Loucy (cell line): ENCODE measurements at regions not wholly inside any gene's neighbourhood (a gene's known extent, or its start where the extent isn't known, plus 50 kb on each side); places are given as distances from the start of the nearest gene placed in this dataset.
A peak's percentile ranks its signal among the peaks of the same experiment; 100 is the strongest.

Source experiments
- H2AFZ ChIP-seq: fragments of 200-600 bp; sonication (generic); 2 replicates; pipeline ENCODE4 v1.6.0; 2016; ENCODE audit warnings: antibody characterized with exemption, mild to moderate bottlenecking, low read length, moderate library complexity
- H3F3A ChIP-seq: fragments of 200-600 bp; 2 replicates; pipeline ENCODE4 v1.6.0; 2016; ENCODE audit warnings: antibody characterized with exemption, low read depth, mild to moderate bottlenecking
- H3K27me3 ChIP-seq: fragments of 200-600 bp; sonication (generic); 2 replicates; pipeline ENCODE4 v1.6.1; 2014; ENCODE audit warnings: low read length, mild to moderate bottlenecking; ENCODE audit not compliant: insufficient read depth, poor library complexity, severe bottlenecking
- H3K36me3 ChIP-seq: fragments of 200-600 bp; sonication (generic); 2 replicates; pipeline ENCODE4 v1.6.1; 2016; ENCODE audit warnings: low read length; ENCODE audit not compliant: insufficient read depth
- H3K4me1 ChIP-seq: fragments of 200-600 bp; sonication (generic); 2 replicates; pipeline ENCODE4 v1.5.1; 2014; ENCODE audit warnings: low read length, mild to moderate bottlenecking; ENCODE audit not compliant: insufficient read depth, poor library complexity, severe bottlenecking
- H3K4me2 ChIP-seq: fragments of 200-600 bp; sonication (generic); 2 replicates; pipeline ENCODE4 v1.6.0; 2014; ENCODE audit warnings: antibody characterized with exemption, low read length, low read depth, mild to moderate bottlenecking; ENCODE audit not compliant: poor library complexity, severe bottlenecking
- H3K4me3 ChIP-seq: fragments of 200-600 bp; sonication (generic); 2 replicates; pipeline ENCODE4 v1.5.1; 2014; ENCODE audit warnings: low read length, mild to moderate bottlenecking, mixed read lengths; ENCODE audit not compliant: poor library complexity, severe bottlenecking
- H3K79me2 ChIP-seq: fragments of 200-600 bp; sonication (generic); 2 replicates; pipeline ENCODE4 v1.6.1; 2014; ENCODE audit warnings: low read length; ENCODE audit not compliant: insufficient read depth
- H3K9ac ChIP-seq: fragments of 200-600 bp; sonication (generic); 2 replicates; pipeline ENCODE4 v1.6.0; 2014; ENCODE audit warnings: mild to moderate bottlenecking, low read depth, low read length, moderate library complexity; ENCODE audit not compliant: poor library complexity, severe bottlenecking
- H3K9me2 ChIP-seq: fragments of 200-600 bp; sonication (generic); replicated peaks from 2 replicates; pipeline ENCODE4 v1.6.1; 2016; ENCODE audit warnings: low read depth, low read length, mixed read lengths
- H3K9me3 ChIP-seq: fragments of 200-600 bp; sonication (generic); 2 replicates; pipeline ENCODE4 v1.6.1; 2014; ENCODE audit warnings: mild to moderate bottlenecking, antibody characterized with exemption, low read length, low read depth; ENCODE audit not compliant: insufficient read depth
- H4K20me1 ChIP-seq: fragments of 200-600 bp; sonication (generic); 2 replicates; pipeline ENCODE4 v1.6.0; 2014; ENCODE audit warnings: antibody characterized with exemption, low read length, mild to moderate bottlenecking; ENCODE audit not compliant: insufficient read depth, poor library complexity, severe bottlenecking
- CTCF ChIP-seq: fragments of 200-600 bp; sonication (generic); conservative IDR thresholded peaks from 2 replicates; pipeline ENCODE4 v1.5.1; 2014; ENCODE audit warnings: mild to moderate bottlenecking, antibody characterized with exemption, low read length
- EZH2phosphoT487 ChIP-seq: fragments of 200-600 bp; IDR thresholded peaks from 2 replicates; pipeline ENCODE4 v1.6.1; 2018; ENCODE audit warnings: antibody characterized with exemption, mild to moderate bottlenecking, moderate library complexity, borderline replicate concordance

DNA sequence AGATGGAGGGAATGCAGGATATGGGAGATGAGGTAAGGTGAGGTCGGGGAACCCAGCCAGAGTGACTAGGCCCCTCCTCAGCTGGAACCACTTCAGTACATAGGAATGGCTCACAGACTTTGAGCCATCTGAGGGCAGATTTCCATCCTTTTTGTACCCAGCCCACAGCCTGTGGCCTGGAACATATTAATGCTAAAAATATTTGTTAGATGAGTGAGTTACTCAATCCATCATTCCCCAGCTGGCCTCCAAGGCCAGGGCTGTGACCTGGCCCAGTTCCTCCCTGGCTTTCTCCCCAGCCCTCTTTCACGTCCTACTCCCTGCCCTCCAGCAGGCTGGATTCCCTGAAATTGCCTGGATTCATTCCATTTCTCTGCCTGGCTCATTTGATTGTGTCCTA lies 57.2 kb upstream of the PRDM11 start:
- Histone ChIP-seq H3K27me3 (no peaks in the 10 kb centered on the region), H4K20me1 (no peaks in the 10 kb centered on the region), H2AFZ (no peak overlapping the region), H3K9ac (no peak overlapping the region), H3K4me1 (peaks cover 61% of the 10 kb centered on the region), H3K9me2 (no peaks in the 10 kb centered on the region), H3K79me2 (no peaks in the 10 kb centered on the region), H3K4me3 (no peak overlapping the region), H3F3A (peaks cover 13% of the 10 kb centered on the region; the same call in 1 of the 2 replicates), H3K36me3 (no peaks in the 10 kb centered on the region), H3K4me2 (no peak overlapping the region), H3K9me3 (no peaks in the 10 kb centered on the region)
- TF ChIP-seq CTCF (no peak), EZH2phosphoT487 (no peak)

DNA sequence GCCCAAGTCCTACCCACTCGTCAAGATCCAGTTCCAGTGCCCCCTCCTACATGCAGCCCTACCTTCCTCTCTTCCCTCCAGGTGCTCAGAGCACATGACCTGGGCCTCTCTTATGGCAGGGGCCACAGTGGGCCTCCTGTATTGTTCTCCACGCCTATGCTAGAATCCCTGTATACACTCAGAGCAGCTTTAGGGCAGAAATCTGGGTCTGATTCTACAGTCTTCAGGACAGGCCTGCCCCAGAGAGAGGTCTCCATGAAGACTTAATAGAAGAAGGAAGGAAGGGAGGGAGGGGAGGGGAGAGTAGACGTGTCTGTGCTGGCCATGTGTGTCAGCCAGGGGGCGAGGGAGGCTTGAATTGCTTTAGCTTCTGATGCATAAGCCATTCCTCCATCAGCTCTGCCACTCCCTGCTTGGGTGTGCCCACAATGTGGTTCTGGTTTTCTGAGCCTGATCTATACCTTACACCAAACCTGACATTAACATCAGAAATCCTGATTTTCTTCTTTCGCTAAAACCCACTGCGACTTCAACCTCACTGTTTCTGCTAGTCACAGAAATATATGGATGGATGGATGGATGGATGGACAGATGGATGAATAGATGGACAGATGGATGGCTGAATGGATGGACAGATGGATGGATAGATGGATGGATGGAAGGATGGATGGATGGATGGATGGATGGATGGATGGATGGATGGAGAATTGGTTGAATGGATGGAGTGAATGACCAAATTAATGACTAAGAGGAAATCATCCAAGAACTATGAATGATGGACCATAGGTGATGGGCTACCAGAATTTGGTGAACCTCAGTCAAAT lies 56.6 kb upstream of the PRDM11 start:
- TF ChIP-seq EZH2phosphoT487 = no peak
- TF ChIP-seq CTCF = peak; percentile 69
- Histone ChIP-seq H3K27me3 (no peaks in the 10 kb centered on the region), H2AFZ (no peak overlapping the region), H3K9me3 (no peaks in the 10 kb centered on the region), H4K20me1 (no peaks in the 10 kb centered on the region), H3K79me2 (no peaks in the 10 kb centered on the region), H3K9me2 (no peaks in the 10 kb centered on the region), H3K9ac (no peak overlapping the region), H3K4me2 (no peak overlapping the region), H3K4me1 (peaks cover 67% of the 10 kb centered on the region), H3K4me3 (no peak overlapping the region), H3F3A (peaks cover 13% of the 10 kb centered on the region; the same call in 1 of the 2 replicates), H3K36me3 (no peaks in the 10 kb centered on the region)

GRCh38 chr11:45090607-45091006 lies 55.8 kb upstream of the PRDM11 start:
- Histone ChIP-seq H2AFZ (no peak overlapping the region), H3K9me2 (no peaks in the 10 kb centered on the region), H3K36me3 (no peaks in the 10 kb centered on the region), H3F3A (peaks cover 13% of the 10 kb centered on the region; the same call in 1 of the 2 replicates), H3K4me1 (peaks cover 74% of the 10 kb centered on the region), H3K9me3 (no peaks in the 10 kb centered on the region), H3K4me2 (no peak overlapping the region), H3K27me3 (no peaks in the 10 kb centered on the region), H3K4me3 (no peak overlapping the region), H4K20me1 (no peaks in the 10 kb centered on the region), H3K9ac (no peak overlapping the region), H3K79me2 (no peaks in the 10 kb centered on the region)
- TF ChIP-seq EZH2phosphoT487 (no peak), CTCF (no peak)
